ENCODE measurements at regions not wholly inside any gene's neighbourhood (a gene's known extent, or its start where the extent isn't known, plus 50 kb on each side); places are given as distances from the start of the nearest gene placed in this dataset.

DNA sequence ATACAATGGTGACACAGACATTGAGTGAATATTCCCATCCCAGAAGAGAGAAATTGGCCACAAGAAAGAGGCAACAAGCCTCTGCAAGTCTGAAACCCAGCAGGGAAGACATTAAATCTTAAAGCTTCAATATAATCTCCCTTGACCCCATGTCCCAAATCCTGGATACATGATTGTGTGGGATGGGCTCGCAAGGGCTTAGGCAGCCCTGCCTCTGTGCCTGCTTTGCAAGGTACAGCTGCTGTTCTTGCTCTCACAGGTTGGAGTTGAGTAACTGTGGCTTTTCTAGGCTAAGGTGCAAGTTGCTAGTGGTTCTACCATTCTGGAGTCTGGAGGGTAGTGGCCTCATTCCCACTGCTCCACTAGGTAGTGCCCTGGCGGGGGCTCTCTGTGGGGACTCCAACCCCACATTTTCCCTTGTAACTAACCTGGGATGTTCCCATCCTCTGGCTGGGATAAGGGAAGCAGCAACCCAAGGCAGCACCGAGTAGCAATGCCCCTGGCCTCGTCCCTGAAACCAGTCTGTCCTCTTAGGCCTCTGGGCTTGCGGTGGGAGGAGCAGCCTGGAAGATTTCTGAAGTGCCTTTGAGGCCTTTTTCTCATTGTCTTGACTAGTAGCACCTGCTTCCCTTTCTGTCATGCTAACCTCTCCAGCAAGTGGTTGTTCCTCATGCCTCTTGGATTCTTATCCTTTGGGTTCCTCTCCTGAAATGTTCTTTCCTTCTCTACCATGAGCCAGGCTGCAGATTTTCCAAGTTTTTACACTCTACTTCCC, 90.0 kb downstream of the FAM174B start:
- POLR2A ChIA-PET, result no interaction called here

DNA sequence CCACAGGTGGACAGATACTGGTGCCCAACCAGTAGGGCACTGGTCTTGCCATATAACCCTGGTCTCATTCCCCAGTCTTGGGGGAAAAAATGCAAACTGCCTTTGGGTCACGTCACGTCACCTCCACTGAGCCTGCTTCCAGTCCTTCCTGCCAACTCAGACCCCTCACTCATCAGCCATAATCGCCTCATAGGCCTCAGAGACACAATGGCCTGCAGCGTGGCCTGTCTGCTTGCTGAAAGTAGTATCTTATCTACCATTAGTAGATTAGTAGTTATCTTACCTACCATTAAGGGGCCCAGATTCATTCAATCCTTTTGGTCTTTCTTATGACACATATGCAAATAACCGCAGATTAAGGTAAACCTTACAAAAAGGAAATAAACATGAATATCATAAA, 93.8 kb downstream of the FAM174B start:
- no peaks in the 10 kb centered on the region for H3K27me3 ChIP-seq (ENCODE audit: control insufficient read depth, insufficient read depth, low read length)
- H3K4me3 ChIP-seq (ENCODE audit: low read depth, low read length), result no peak overlapping the region
- CTCF ChIA-PET, result no interaction called here
- no peaks in the 10 kb centered on the region for H3K36me3 ChIP-seq (ENCODE audit: control insufficient read depth, insufficient read depth, low read length)
- no peak for DNase-seq (ENCODE audit: low read depth)
- POLR2A ChIA-PET, result no interaction called here
- TF ChIP-seq, protein P1, sequence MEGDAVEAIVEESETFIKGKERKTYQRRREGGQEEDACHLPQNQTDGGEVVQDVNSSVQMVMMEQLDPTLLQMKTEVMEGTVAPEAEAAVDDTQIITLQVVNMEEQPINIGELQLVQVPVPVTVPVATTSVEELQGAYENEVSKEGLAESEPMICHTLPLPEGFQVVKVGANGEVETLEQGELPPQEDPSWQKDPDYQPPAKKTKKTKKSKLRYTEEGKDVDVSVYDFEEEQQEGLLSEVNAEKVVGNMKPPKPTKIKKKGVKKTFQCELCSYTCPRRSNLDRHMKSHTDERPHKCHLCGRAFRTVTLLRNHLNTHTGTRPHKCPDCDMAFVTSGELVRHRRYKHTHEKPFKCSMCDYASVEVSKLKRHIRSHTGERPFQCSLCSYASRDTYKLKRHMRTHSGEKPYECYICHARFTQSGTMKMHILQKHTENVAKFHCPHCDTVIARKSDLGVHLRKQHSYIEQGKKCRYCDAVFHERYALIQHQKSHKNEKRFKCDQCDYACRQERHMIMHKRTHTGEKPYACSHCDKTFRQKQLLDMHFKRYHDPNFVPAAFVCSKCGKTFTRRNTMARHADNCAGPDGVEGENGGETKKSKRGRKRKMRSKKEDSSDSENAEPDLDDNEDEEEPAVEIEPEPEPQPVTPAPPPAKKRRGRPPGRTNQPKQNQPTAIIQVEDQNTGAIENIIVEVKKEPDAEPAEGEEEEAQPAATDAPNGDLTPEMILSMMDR (IDR thresholded peaks at IDR 0.05; ENCODE audit: insufficient read depth, low read depth, low read length), result no peak

More for the DNA sequence above, 90.0 kb downstream of the FAM174B start:
- Histone ChIP-seq H3K36me3 (ENCODE audit: control insufficient read depth, insufficient read depth, low read length) (no peaks in the 10 kb centered on the region), H3K4me3 (ENCODE audit: low read depth, low read length) (no peak overlapping the region), H3K27me3 (ENCODE audit: control insufficient read depth, insufficient read depth, low read length) (no peaks in the 10 kb centered on the region; the same call in 1 of the 2 replicates)
- CTCF ChIA-PET, result no interaction called here
- DNase-seq (ENCODE audit: low read depth), result no peak
- TF ChIP-seq, protein P1 (IDR thresholded peaks at IDR 0.05; ENCODE audit: insufficient read depth, low read depth, low read length), result no peak

DNA sequence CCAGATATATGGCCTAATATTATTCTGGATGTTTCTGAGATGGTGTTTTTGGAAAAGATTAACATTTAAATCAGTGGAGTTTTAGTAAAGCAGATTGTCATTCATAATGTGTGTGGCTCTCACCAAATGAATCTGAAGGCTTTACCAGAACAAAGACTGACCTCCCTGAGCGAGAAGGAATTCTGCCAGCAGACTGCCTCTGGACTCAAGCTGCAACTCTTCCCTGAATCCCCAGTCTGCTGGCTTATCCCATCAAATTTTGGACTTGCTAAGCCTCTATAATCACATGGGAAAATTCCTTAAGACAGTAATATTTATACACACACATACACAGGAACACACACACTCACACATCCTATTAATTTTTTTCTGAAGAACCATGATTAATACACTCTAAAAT, 102.3 kb downstream of the FAM174B start:
- Histone ChIP-seq H3K4me3 (ENCODE audit: low read depth, low read length) (no peak overlapping the region), H3K27me3 (ENCODE audit: control insufficient read depth, insufficient read depth, low read length) (no peaks in the 10 kb centered on the region), H3K36me3 (ENCODE audit: control insufficient read depth, insufficient read depth, low read length) (no peaks in the 10 kb centered on the region)
- TF ChIP-seq, protein P1 (IDR thresholded peaks at IDR 0.05; ENCODE audit: insufficient read depth, low read depth, low read length), result no peak
- DNase-seq (ENCODE audit: low read depth), result no peak
- ChIA-PET CTCF (no interaction called here), POLR2A (no interaction called here)

DNA sequence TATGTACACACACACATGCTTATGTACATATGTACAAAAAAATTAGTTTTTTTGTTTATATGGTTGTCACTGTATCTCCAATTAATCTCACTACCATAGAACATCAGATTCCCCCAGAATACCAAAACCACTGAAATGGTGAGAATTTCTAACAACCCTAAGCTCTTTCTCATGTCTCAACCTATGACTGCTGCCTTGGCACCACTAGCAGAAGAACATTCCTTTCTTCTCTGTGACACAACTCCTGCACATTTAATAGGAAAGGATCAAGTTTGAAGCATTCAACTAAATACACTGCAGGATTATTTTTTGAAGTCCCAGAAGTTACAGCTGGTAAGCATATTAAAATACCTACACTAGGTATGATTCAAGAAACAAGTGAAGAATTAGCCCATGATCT, 109.6 kb downstream of the FAM174B start:
- TF ChIP-seq, protein P1 (IDR thresholded peaks at IDR 0.05; ENCODE audit: insufficient read depth, low read depth, low read length), result no peak
- Histone ChIP-seq H3K36me3 (ENCODE audit: control insufficient read depth, insufficient read depth, low read length) (no peaks in the 10 kb centered on the region), H3K27me3 (ENCODE audit: control insufficient read depth, insufficient read depth, low read length) (no peaks in the 10 kb centered on the region), H3K4me3 (ENCODE audit: low read depth, low read length) (no peak overlapping the region)
- ChIA-PET CTCF (interaction anchor here (1.3 kb wide), 1 partner anchor 18 kb away, joined by 3 read pairs; no protein-coding TSS in a partner anchor), POLR2A (no interaction called here)
- no peak for DNase-seq (ENCODE audit: low read depth)

DNA sequence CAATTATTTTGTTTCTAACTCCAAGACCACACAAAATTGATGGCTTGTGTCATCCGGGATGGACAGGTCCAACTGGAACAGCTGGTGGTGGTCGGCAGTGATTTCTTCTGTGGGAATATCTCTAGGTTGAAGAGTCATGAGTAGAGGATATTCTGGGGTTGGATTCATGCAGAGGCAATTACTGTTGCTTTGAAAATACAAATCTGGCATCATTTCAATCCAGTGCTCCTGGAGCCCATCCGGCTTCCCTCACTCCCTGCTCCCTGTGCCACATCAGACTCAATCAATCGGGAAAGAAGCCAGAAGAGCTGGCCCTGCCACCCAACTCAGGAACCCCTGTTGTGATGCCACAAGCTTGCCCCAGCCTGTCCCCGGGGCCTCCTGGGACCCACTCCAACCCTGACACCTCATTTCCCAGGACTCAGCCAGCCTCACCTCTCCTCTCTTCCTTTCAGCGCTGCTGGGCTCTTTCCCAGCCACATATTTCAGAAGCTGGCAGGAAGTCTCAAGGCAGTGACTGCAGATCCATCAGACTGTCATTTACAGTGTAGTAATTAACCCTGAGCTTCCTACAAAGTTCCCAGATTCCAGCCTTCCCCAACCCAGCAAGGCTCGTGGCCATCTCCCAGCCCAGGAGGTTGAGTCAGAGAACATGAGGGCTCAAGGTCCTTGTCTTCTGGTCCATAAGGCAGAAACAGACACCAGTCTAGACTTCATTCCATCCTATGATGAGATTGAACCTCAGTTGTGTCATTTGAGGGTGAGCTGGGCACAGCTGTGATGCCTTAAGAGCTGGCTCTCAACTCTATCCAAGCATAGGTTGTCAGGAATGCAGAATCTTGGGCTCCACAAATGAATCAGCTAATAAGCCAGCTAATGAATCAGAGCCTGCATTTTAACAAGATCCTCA, 114.0 kb downstream of the FAM174B start:
- POLR2A ChIA-PET, result interaction anchor here (0.6 kb wide), 1 partner anchor 20 kb away, joined by 3 read pairs; no protein-coding TSS in a partner anchor
- CTCF ChIA-PET, result no interaction called here
- no peaks in the 10 kb centered on the region for H3K36me3 ChIP-seq (ENCODE audit: control insufficient read depth, insufficient read depth, low read length)
- no peak for DNase-seq (ENCODE audit: low read depth)
- no peak overlapping the region for H3K4me3 ChIP-seq (ENCODE audit: low read depth, low read length)
- H3K27me3 ChIP-seq (ENCODE audit: control insufficient read depth, insufficient read depth, low read length), result no peaks in the 10 kb centered on the region
- TF ChIP-seq, protein P1 (IDR thresholded peaks at IDR 0.05; ENCODE audit: insufficient read depth, low read depth, low read length), result no peak

Measured in BJ (cell line).